Activated CD8-positive, alpha-beta T cell treated with anti-CD3 and anti-CD28 coated beads for 36 hours (primary cell): ENCODE measurements at regions not wholly inside any gene's neighbourhood (a gene's known extent, or its start where the extent isn't known, plus 50 kb on each side); places are given as distances from the start of the nearest gene placed in this dataset.

Experiments
- ATAC-seq: fragments of 200-7000 bp; cut with Tn5 transposase; one replicate; pipeline ENCODE4 v1.10.0; 2021; ENCODE audit warnings: mild to moderate bottlenecking, moderate library complexity
- CTCF ChIA-PET: fragments of 350-600 bp; sonication (Branson Sonifier 250); formaldehyde crosslinking; loops from one replicate; lab custom pipeline; 2021; ENCODE audit warnings: antibody characterized with exemption; lab: Charles Lee
- POLR2A ChIA-PET: fragments of 350-600 bp; sonication (Branson Sonifier 250); formaldehyde crosslinking; loops from one replicate; lab custom pipeline; 2021; ENCODE audit warnings: antibody characterized with exemption; lab: Charles Lee
- DNase-seq: peaks from one replicate; pipeline ENCODE4 v3.0.0-alpha.2; 2020
- H3K27ac Mint-ChIP-seq: one replicate; pipeline ENCODE4 v1.8.0; 2021; ENCODE audit warnings: mild to moderate bottlenecking, mixed read lengths
- H3K27me3 Mint-ChIP-seq: one replicate; pipeline ENCODE4 v1.8.0; 2021; ENCODE audit warnings: mixed read lengths
- H3K36me3 Mint-ChIP-seq: one replicate; pipeline ENCODE4 v1.8.0; 2021; ENCODE audit warnings: low read depth, mixed read lengths
- H3K4me1 Mint-ChIP-seq: one replicate; pipeline ENCODE4 v1.8.0; 2021; ENCODE audit warnings: low read depth, mixed read lengths
- H3K4me3 Mint-ChIP-seq: one replicate; pipeline ENCODE4 v1.8.0; 2021; ENCODE audit warnings: mild to moderate bottlenecking, moderate library complexity, mixed read lengths
- H3K9me3 Mint-ChIP-seq: one replicate; pipeline ENCODE4 v1.8.0; 2021; ENCODE audit warnings: mixed read lengths
- intact Hi-C: fragments of 100-400 bp; cut with micrococcal nuclease; formaldehyde crosslinking; loops from one replicate; pipeline ENCODE4 v1.10.0; 2022
- TF ChIP-seq, protein P1 (sequence below): fragments of 200-600 bp; IDR thresholded peaks from one replicate; pipeline ENCODE4 v1.8.0; 2022; ENCODE audit warnings: antibody characterized with exemption, mild to moderate bottlenecking

GRCh38 chr12:100692502-100692901 lies 102.1 kb upstream of the ANO4 start:
- DNase-seq (no peak), ATAC-seq (no peak)
- TF ChIP-seq, protein P1, sequence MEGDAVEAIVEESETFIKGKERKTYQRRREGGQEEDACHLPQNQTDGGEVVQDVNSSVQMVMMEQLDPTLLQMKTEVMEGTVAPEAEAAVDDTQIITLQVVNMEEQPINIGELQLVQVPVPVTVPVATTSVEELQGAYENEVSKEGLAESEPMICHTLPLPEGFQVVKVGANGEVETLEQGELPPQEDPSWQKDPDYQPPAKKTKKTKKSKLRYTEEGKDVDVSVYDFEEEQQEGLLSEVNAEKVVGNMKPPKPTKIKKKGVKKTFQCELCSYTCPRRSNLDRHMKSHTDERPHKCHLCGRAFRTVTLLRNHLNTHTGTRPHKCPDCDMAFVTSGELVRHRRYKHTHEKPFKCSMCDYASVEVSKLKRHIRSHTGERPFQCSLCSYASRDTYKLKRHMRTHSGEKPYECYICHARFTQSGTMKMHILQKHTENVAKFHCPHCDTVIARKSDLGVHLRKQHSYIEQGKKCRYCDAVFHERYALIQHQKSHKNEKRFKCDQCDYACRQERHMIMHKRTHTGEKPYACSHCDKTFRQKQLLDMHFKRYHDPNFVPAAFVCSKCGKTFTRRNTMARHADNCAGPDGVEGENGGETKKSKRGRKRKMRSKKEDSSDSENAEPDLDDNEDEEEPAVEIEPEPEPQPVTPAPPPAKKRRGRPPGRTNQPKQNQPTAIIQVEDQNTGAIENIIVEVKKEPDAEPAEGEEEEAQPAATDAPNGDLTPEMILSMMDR: no peak
- no peak overlapping the region for H3K4me3 Mint-ChIP-seq
- H3K4me1 Mint-ChIP-seq: no peaks in the 10 kb centered on the region
- H3K27ac Mint-ChIP-seq: no peak overlapping the region
- H3K36me3 Mint-ChIP-seq: no peaks in the 10 kb centered on the region
- intact Hi-C loops: no loop called here
- ChIA-PET CTCF (no interaction called here), POLR2A (no interaction called here)
- H3K9me3 Mint-ChIP-seq: peaks cover 2% of the 10 kb centered on the region
- H3K27me3 Mint-ChIP-seq: no peaks in the 10 kb centered on the region

- peaks cover 1% of the 10 kb centered on the region for H3K27me3 Mint-ChIP-seq
- ATAC-seq (no peak), DNase-seq (no peak)
- ChIA-PET POLR2A (no interaction called here), CTCF (interaction anchor here (1.6 kb wide), 1 partner anchor 10 kb away, joined by 3 read pairs; no protein-coding TSS in a partner anchor)
- no peaks in the 10 kb centered on the region for H3K36me3 Mint-ChIP-seq
- H3K4me3 Mint-ChIP-seq: no peak overlapping the region
- no peak overlapping the region for H3K27ac Mint-ChIP-seq
- H3K4me1 Mint-ChIP-seq: no peaks in the 10 kb centered on the region
- intact Hi-C loops: no loop called here
- TF ChIP-seq, protein P1: no peak
- no peaks in the 10 kb centered on the region for H3K9me3 Mint-ChIP-seq
Measured at GRCh38 chr12:100698518-100698917, 96.1 kb upstream of the ANO4 start.

DNA sequence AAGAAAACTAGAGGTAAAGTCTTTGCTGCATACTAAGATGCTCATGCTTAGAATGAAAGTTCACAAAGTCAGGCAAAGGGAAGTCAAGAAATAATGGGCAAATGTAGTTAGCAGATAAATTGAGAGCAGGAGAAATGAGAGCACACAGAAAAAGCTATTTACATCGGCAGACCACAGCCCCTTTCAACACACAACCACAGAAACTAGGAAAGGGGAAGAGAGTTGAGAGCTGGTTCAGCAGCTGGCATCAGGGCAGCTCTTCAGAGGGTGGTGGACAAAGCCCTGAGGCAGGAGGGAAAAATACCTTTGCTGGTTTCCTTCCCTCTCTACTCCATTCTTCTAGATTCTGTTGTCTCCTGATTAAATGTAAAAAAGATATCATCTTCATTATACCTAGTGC lies 95.4 kb upstream of the ANO4 start:
- ChIA-PET CTCF (interaction anchor here (1.6 kb wide), 1 partner anchor 11 kb away, joined by 3 read pairs; no protein-coding TSS in a partner anchor), POLR2A (no interaction called here)
- Mint-ChIP-seq H3K4me1 (no peaks in the 10 kb centered on the region), H3K27me3 (peaks cover 1% of the 10 kb centered on the region), H3K4me3 (no peak overlapping the region), H3K9me3 (no peaks in the 10 kb centered on the region), H3K27ac (no peak overlapping the region), H3K36me3 (no peaks in the 10 kb centered on the region)
- TF ChIP-seq, protein P1: no peak
- intact Hi-C loops: no loop called here
- ATAC-seq: no peak
- DNase-seq: no peak

- peaks cover 1% of the 10 kb centered on the region for H3K9me3 Mint-ChIP-seq
- CTCF ChIA-PET: interaction anchor here (2.8 kb wide), 1 partner anchor 31 kb away, joined by 11 read pairs; no protein-coding TSS in a partner anchor
- ATAC-seq: no peak
- POLR2A ChIA-PET: no interaction called here
- no peaks in the 10 kb centered on the region for H3K4me1 Mint-ChIP-seq
- peaks cover 3% of the 10 kb centered on the region for H3K27me3 Mint-ChIP-seq
- no peak overlapping the region for H3K4me3 Mint-ChIP-seq
- no peak overlapping the region for H3K27ac Mint-ChIP-seq
- TF ChIP-seq, protein P1: no peak
- no peaks in the 10 kb centered on the region for H3K36me3 Mint-ChIP-seq
- no peak for DNase-seq
- intact Hi-C loops: no loop called here
Measured at GRCh38 chr12:100703337-100703736, 91.2 kb upstream of the ANO4 start.

DNA sequence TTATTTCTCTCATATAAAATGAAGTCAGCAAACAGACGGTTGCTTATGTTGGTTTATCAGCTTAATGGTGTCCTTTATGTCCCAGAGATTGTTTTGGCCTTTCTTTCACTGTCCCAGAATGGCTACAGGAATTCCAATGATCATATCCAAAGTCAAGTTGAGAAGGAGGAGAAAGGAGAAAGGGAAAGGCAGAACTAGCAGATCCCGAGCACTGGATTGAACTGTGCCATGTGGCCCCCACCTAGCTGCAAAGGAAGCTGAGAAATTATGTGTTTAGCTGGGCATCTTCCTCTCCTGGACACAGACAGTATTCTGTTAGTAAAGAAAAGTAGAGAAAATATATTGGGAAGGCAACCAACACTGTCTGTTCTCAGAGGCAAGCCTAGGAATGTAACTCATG lies 90.7 kb upstream of the ANO4 start:
- POLR2A ChIA-PET: no interaction called here
- no peaks in the 10 kb centered on the region for H3K4me1 Mint-ChIP-seq
- peaks cover 1% of the 10 kb centered on the region for H3K9me3 Mint-ChIP-seq
- H3K27me3 Mint-ChIP-seq: peaks cover 3% of the 10 kb centered on the region
- CTCF ChIA-PET: interaction anchor here (2.8 kb wide), 1 partner anchor 31 kb away, joined by 11 read pairs; no protein-coding TSS in a partner anchor
- H3K27ac Mint-ChIP-seq: no peak overlapping the region
- no peaks in the 10 kb centered on the region for H3K36me3 Mint-ChIP-seq
- DNase-seq (no peak), ATAC-seq (no peak)
- H3K4me3 Mint-ChIP-seq: no peak overlapping the region
- intact Hi-C loops: no loop called here
- TF ChIP-seq, protein P1: no peak
